B cell (primary cell): ENCODE measurements at regions not wholly inside any gene's neighbourhood (a gene's known extent, or its start where the extent isn't known, plus 50 kb on each side); places are given as distances from the start of the nearest gene placed in this dataset.

Source experiments
- EZH2 ChIP-seq: IDR thresholded peaks from 2 replicates; pipeline ENCODE4 v1.6.1; 2012; ENCODE audit warnings: borderline replicate concordance, low read depth, mild to moderate bottlenecking, moderate library complexity, low read length; ENCODE audit not compliant: insufficient read depth, poor library complexity, severe bottlenecking
- TF ChIP-seq, protein P1 (sequence below): fragments of 200-600 bp; IDR thresholded peaks from one replicate; pipeline ENCODE4 v1.8.0; 2022; ENCODE audit warnings: antibody characterized with exemption, mild to moderate bottlenecking

DNA sequence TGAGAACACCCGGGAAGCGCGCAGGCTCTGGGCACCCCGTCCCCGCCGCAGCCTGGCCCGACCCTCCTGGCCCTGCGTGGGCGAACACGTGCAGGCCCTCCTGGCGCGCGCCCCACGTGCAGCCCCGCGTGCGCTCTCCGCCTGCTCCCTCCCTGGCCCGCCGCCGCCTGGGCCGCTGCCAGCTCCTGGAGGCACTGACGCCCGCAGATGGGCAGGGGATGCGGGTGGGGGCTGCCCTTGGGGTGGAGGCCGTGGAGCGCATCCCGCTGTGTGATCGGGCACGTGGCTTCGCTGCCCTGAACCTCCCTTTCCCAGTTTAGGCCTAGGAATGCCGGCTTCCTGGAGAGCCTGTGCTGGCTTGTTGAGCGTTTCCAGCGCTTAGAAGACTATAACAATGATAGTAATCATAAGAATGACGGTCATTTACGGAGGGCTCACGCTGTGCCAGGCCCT, 104.6 kb upstream of the SLC6A6 start:
- TF ChIP-seq, protein P1, sequence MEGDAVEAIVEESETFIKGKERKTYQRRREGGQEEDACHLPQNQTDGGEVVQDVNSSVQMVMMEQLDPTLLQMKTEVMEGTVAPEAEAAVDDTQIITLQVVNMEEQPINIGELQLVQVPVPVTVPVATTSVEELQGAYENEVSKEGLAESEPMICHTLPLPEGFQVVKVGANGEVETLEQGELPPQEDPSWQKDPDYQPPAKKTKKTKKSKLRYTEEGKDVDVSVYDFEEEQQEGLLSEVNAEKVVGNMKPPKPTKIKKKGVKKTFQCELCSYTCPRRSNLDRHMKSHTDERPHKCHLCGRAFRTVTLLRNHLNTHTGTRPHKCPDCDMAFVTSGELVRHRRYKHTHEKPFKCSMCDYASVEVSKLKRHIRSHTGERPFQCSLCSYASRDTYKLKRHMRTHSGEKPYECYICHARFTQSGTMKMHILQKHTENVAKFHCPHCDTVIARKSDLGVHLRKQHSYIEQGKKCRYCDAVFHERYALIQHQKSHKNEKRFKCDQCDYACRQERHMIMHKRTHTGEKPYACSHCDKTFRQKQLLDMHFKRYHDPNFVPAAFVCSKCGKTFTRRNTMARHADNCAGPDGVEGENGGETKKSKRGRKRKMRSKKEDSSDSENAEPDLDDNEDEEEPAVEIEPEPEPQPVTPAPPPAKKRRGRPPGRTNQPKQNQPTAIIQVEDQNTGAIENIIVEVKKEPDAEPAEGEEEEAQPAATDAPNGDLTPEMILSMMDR, result no peak
- no peak for TF ChIP-seq EZH2
